COLO668 (cell line): ENCODE measurements at regions not wholly inside any gene's neighbourhood (a gene's known extent, or its start where the extent isn't known, plus 50 kb on each side); places are given as distances from the start of the nearest gene placed in this dataset.
"Not testable (repeated sequence)": the region's sequence is repeated elsewhere in the genome, so short reads cannot be mapped to it uniquely, and the experiment has no call there.

Source experiments
- DNase-seq: peaks from one replicate; lab custom pipeline; 2025; ENCODE audit not compliant: unreplicated experiment; lab: John Stamatoyannopoulos, UW

DNA sequence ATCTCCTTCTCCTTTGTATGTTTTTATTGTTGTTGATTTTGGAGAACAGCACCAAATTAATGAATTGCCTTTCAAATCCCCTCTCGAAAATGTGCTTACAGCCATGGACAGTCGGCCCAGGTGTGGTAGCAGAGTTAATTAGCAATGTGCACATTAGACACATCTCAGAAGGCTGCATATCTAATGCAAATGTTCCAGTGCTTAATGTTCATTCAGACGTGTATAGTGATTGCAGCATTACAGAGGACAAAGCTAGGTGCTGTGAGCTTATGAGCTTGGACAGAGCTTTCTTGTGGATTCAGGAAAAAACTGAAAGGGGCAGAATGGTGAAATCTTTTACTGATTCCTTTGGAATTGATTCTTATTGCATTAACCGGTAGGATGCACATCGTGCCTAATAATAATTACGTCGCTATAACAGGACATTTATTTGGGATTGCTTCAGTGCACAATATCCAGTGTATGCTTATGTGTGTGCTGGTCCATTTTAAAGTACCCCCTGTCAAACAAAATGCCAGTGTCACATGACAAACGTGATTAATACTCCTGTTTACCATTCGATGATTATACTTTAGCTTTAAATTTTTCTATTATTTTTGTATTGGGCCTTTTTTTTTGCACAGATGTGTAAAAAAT lies 552.9 kb upstream of the EPHA5 start:
- no peak for DNase-seq

DNA sequence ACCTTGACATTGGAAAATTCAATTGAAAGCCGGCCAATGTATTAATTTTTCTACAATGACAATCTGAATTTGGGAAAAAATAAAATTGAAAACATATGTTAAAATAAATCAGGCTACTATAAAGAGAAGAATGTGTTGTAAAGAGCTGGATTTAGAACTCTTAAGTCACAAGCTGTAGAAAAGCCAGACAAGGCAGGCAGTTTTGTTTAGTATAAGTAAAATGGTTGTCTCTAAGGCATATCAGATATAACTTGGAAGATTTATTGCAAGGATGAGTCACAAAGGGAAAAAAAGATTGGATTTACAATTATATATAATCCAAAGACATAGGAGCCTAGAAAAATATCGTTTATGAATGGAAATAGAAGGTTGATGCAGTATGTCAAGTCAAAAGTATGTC lies 549.1 kb upstream of the EPHA5 start:
- no peak for DNase-seq

GRCh38 chr4:66216252-66216651 lies 546.0 kb upstream of the EPHA5 start:
- no peak for DNase-seq

GRCh38 chr4:66212489-66212888 lies 542.2 kb upstream of the EPHA5 start:
- no peak for DNase-seq

DNA sequence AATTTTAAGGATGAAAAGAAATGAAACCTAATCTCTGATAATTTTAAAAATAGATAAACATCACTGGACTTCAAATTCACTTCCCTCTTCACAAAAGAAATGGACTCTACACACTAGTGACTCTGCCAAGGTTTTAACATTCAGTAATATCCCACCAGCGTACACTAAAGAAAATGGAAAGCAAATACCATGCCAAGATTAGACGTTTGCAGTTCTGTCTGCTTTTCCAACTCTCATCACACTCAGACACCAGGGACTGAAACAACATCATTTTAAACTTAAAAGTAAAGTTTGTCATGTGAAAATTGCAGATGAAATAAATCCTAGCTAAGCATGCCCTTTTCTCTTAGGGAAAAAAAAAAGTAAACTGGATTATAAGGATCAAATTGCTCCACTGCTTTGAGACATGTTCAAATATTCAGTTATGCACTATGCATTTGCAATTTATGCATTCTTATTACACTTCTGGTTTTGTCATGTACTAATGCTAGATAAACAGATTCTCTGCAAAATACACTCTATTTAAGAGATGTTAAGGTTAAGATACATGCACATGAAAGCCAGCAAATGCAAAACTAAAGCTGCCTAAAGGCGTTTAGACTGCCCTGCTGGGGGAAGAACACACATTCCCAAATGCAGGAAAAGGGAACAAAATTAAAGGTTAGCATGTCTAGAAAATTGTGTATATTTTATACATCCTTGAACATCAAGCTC lies 534.4 kb upstream of the EPHA5 start:
- no peak for DNase-seq

GRCh38 chr4:66202870-66203269 lies 532.6 kb upstream of the EPHA5 start:
- no peak for DNase-seq

DNA sequence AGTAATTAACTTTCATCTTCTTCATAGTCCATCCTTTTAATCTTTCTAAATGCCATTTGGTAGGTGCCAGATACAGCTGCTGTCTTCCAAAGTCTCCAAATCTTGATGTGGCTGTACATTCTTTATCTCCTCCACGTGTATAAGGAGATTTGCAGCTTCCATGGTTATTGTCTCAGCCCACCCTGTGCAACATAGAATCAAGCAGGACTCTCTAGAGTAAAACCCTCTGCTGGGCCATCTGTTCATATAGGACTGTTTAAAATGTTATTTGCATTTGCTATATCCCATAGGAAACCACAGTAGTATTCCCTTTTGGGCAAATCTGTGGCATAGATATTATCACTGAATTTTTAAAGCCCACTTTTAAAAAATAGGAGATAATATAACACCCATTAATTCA lies 527.2 kb upstream of the EPHA5 start:
- no peak for DNase-seq

DNA sequence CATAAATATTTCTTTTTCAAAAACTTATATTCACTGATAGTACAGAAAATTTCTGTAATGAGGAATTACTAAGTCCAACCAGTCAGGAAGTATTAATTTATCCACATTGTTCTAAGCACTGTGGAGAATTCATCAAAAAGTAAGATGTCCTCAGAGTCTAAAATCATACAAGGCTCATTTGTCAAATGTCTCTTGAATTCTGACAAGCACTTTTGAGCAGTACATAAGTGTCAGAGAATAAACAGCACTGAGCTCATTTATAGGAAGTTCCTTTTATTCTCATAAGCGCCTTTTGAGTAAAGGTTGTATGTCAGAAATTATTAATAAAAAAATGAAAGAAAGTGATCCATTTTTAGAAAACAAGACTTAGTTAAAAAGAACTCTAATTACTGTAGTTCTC lies 523.2 kb upstream of the EPHA5 start:
- no peak for DNase-seq

GRCh38 chr4:66187175-66187720 lies 517.0 kb upstream of the EPHA5 start:
- DNase-seq = no peak

- DNase-seq = no peak
Measured at GRCh38 chr4:66186095-66186494, 515.8 kb upstream of the EPHA5 start.

- no peak for DNase-seq
Measured at GRCh38 chr4:66182636-66183035, 512.3 kb upstream of the EPHA5 start.

DNA sequence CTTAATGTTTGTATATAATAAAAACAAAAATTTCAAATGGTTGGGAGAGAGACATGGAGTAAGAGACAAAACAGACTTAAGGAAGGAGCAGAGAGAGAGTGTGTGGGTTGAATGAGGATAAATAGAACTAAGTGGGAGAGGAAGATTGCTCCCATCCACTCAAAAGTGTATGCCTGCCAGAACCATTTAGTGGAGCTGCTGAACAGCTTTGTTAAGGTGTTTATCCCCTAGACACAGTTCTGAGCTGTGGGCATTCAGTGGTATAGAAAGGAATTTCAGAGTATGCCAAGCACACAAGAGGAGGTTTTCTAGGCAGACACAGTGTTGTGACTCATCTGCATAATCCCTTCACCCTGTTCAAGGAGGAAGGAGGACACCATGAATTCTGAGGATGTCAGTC lies 508.6 kb upstream of the EPHA5 start:
- DNase-seq = no peak

- DNase-seq = no peak
Measured at GRCh38 chr4:66169341-66169740, 499.1 kb upstream of the EPHA5 start.

DNA sequence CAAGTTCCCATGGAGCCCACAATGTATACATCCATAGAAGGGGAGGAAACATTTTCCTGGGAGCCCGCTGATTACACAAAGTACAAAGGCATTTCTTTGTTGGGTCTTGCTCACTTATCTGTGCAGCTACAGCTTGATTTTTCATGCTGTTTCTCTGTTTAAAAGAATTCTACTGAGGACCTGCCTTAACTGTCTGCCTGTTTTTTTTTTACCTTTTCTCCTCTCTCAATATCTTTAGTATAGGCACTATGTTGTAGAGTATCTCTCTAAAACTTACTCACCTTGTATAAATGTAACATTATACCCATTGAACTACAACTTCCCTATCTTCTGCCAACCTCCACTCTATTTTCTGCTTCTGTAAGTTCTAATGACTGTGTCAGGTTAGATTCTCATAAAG lies 494.6 kb upstream of the EPHA5 start:
- DNase-seq = no peak

- no peak for DNase-seq
Measured at GRCh38 chr4:66160606-66161005, 490.3 kb upstream of the EPHA5 start.

- DNase-seq = no peak
Measured at GRCh38 chr4:66157594-66157993, 487.3 kb upstream of the EPHA5 start.

DNA sequence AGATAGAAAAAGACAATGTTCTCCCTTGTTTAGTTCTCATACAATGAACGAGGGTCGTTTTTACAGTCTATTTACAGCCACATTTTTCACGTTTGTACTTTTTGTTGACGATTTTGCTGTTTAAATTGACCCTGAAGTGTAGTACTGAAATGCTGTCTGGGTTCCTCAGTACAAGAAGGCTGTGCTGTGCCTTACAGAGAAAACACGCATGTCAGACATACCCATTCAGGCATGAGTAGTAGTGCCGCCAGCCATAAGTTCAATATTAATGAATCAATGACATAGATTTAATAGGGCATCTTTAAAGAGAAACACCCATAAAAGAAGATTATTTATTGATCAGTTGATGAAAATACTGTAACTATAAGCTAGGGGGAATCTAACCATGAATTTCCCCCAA lies 459.8 kb upstream of the EPHA5 start:
- DNase-seq = no peak

- DNase-seq = no peak
Measured at GRCh38 chr4:66123831-66124413, 453.6 kb upstream of the EPHA5 start.

GRCh38 chr4:66123190-66123589 lies 452.9 kb upstream of the EPHA5 start:
- DNase-seq = no peak

DNA sequence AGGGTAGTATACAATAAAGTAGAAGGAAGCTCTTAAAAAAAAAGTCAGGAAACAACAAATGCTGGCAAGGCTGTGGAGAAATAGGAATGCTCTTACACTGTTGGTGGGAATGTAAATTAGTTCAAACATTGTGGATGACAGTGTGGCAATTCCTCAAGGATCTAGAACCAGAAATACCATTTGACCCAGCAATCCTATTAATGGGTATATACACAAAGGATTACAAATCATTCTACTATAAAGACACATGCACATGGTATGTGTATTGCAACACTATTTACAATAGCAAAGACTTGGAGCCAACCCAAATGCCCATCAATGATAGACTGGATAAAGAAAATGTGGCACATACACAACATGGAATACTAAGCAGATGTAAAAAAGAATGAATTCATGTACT lies 444.9 kb upstream of the EPHA5 start:
- DNase-seq = not testable (repeated sequence)

DNA sequence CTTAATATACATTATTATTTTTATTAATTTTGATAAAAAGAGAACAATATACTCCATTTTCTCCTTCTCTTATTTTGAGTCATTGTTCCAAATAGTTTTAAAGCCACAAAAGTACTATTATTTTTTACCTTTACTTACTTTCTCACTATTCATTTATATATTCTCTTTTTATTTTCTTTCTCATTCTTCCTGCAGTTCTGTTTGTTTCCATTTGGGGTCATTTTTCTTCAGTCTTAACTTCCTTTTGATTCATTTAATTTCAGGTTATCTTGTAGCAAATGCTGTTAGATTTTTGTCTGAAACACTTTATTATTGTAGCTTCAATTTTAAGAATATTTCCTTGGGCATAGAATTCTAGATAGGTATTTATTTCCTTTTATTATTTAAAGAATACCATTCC lies 438.6 kb upstream of the EPHA5 start:
- DNase-seq = no peak

GRCh38 chr4:66097218-66097617 lies 426.9 kb upstream of the EPHA5 start:
- DNase-seq = no peak
